Retina (tissue), 1 donor: ENCODE measurements at regions not wholly inside any gene's neighbourhood (a gene's known extent, or its start where the extent isn't known, plus 50 kb on each side); places are given as distances from the start of the nearest gene placed in this dataset.
A peak's percentile ranks its signal among the peaks of the same experiment; 100 is the strongest.

ENCODE experiments used
- DNase-seq: peaks from one replicate; pipeline ENCODE4 v3.0.0-alpha.2; 2016

DNA sequence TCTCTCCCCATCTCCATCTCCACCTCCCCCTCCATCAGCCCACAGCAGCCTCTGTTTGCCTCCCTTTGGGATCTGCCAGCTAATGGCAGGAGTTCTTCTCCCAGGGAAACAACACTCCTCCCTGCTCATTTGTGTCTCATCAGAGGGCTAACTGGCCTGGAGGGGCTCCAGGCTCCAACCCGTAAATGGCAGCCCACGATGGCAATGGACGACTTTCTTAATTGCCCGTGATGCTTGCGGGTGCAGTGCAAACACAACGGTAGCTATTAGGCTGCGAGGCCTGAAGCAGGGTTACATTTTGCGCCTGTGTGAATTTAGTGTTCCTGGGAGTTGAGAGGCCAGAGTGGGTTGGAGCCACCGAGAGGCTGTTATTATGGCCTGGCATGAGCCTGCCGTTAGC, 285.1 kb downstream of the TNS1 start:
- no peak for DNase-seq

DNA sequence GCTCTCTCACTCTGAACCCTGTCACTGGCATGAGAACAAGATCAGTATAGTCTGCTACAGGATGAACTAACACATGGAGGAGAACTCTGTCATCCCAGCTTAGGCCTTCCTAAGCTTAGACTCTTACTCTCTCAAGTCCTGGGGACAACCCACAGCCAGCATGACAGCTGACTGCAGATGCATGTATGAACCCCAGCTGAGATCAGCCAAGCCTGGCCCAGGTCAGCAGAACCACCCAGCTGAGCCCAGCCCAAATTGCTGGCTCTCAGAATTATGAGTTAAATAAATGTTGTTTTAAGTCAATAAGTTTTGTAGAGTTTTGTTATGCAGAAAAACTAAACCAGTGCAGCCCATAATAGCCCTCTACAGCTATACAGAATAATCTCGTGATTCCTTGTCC, 287.3 kb downstream of the TNS1 start:
- no peak for DNase-seq

GRCh38 chr2:217714287-217714751, 288.5 kb downstream of the TNS1 start:
- DNase-seq = peak; percentile 62

DNA sequence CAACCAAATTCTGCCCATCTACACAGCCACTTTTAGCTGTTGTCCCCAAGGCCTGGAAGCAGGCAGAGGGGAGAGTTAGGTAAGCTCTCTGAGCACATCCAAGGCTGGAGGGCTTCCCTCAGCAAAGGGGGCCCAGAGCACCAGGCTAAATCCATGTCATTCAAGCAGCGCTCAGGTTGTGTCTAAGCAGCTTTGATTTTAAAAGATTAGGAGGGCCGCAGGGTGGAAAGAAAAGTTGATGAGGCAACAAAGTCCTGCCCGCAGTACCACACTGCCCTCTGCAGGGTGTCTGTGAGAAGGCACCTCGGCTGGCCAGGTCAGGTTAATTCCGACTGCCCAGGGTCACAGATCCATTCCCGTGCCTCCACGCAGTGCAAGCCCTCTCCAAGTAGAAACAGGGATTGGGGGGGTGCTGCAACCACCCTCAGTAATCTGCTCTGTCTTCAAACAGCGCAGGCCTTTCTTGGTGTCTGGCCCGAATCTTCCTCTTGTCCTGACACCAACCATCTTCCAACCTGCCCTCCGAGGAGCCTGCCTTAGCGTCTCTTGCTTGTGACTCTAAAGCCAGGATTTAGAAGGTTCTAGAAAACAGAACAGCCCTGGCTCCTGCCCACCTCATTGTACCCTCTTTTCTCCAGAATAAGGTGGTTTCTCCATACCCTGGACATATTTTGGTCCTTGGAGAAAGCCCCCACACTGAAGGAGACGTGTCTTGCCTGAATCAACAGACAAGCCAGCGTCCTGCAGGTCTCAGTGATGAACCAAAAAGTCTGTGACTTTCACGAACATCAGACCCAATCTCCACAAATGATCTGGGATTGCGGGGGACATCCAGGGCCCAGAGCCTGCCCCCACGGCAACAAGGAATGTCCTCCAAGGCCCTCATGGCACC, 289.2 kb downstream of the TNS1 start:
- DNase-seq = peak; percentile 93

- no peak for DNase-seq
These were observed 290.4 kb downstream of the TNS1 start for GRCh38 chr2:217712431-217712830.

- no peak for DNase-seq
These were observed 291.6 kb downstream of the TNS1 start for GRCh38 chr2:217711188-217711587.

DNA sequence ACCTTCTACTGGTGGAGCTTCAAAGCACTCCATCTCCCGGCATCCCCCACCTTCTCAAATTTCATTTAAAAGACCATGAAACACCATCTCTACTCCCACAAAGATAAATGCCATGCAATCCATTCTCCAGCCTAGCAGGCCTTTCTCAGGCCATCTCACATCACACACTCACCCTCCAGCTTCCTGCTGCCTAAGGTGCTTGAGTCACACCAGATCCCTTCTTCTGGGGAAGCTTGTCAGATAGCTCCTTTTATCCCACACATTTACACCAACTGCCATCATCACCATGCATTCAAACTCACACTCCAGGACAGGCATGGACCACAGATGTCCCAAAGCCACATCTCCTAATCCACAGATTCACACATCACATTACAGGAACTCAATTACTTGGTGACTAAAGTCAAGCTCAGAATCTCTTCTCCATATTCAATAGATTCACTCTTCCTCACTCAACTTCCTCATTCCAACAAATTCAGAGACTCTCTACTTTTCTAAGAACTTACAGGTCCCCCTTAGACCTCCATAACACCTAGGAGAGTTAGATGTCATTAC, 292.5 kb downstream of the TNS1 start:
- DNase-seq = no peak

DNA sequence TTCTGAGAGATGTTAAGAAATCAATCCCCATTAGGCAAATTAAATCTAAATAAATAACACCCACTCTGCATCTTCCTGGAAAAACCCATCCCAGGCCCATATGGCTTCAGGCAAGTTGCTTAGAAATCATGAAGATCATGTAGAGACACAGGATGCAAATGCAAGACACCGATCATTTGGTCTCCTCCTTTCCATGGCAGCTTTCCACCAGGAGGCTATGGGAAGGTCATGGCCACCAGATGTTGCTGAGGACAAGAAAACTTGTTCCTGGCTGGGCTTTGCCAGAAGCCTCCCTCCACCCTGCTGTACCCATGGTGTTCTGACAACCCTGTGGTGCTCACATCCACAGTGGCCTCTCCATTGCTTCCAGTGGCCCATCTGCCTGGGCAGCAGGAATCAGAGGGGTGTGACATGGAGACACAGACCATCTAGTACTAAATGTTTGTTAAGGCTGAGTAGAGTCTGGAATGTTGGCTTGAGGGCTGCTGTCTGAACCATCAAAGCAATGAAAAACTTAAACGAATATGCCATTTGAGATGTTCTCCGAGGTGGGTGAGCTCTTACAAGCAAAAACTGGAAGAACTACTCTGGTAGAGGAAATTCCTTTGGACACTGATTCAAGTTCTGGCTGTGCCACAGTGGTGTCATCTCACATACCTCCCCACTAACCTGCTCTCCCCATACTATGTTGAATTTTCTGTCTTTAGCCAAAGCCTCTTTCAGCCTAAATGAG, 293.2 kb downstream of the TNS1 start:
- DNase-seq = no peak

DNA sequence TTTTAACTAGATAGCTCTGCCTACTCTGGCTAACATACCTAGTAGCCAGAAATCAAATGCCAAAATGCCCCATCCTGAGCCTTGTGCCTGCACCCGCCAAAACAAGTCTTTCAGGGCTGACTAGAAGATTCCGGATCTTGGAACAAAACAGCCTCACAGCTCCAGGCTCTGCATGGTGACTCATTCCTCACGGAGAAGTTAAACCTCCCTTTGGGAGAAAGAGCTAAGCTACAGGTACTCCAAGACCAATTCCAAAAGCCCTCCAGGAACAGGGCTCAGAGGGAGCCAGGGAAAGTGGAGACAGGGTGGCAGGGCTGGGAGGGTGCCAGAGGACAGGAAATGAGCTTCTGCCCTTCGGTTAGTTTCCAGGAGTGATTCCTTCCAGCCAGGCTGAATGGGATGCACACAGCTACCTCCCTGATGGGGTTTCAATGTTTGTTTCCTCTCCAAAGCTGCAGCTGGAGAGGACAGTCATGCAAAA, 295.6 kb downstream of the TNS1 start:
- DNase-seq = no peak

GRCh38 chr2:217706513-217706912, 296.3 kb downstream of the TNS1 start:
- no peak for DNase-seq

- DNase-seq = no peak
These were observed 296.7 kb downstream of the TNS1 start for GRCh38 chr2:217706095-217706494.

- DNase-seq = no peak
These were observed 297.3 kb downstream of the TNS1 start for GRCh38 chr2:217705461-217705860.

DNA sequence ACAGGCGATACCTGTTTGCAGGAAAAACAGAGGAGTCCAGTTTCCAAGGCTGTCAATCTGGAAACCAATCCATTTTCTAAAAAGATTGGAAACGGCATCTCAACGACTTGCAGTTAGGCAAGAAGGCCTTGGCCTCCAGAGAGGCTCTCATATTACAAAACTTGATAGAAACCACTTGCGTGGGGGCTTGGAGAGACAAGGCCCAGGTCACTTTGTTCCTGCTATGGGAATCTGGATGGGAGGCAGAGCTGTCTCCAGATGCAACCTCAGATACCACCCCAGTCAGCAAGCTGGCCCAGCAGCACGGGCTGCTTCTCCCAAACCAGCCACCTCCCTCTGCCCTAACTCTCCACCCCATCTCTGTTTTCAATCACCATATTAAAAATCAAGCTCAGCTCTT, 298.8 kb downstream of the TNS1 start:
- no peak for DNase-seq

GRCh38 chr2:217703102-217703501, 299.7 kb downstream of the TNS1 start:
- DNase-seq = no peak

- DNase-seq = no peak
These were observed 301.2 kb downstream of the TNS1 start for GRCh38 chr2:217701622-217702021.

GRCh38 chr2:217698691-217699090, 304.1 kb downstream of the TNS1 start:
- DNase-seq = no peak

- no peak for DNase-seq
These were observed 307.7 kb downstream of the TNS1 start for GRCh38 chr2:217695033-217695520.

GRCh38 chr2:217694291-217694690, 308.5 kb downstream of the TNS1 start:
- DNase-seq = no peak

GRCh38 chr2:217693363-217693762, 309.4 kb downstream of the TNS1 start:
- no peak for DNase-seq

GRCh38 chr2:217691920-217692666, 310.7 kb downstream of the TNS1 start:
- no peak for DNase-seq

DNA sequence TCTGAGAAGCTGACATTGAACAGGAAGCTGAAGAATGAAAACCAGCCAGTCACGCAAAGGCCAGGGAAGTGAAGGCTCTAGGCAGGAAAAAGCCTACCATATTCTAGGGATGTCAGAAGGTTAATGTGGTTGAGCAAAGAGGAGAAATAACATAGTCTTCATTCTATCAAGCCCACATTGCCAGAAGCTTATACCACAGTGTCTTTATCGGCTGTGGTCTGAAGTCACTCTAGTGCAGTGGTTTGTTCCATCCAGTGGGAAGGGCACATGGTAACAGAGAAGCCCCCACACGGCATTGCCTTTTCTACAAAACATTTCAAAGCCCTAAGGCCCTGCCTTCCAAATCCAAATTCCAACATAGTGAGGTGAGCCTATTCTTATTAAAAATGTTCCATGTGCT, 311.3 kb downstream of the TNS1 start:
- no peak for DNase-seq

DNA sequence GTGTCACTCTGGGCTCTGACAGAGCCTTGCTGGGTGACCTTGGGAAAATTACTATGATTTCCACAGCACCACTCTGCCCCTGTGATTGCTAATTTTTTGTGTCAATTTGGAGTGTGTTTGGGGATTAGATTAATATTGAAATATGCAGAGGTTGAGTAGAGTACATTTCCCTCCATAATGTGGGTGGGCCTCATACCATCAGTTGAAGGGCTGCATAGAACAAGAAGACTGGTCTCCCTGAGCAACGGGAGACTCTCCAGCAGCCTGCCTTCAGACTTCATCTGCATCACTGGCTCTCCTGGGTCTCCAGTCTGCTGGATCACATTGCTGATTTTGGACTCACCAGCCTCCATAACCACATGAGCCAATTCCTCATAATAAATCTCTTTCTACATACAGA, 313.7 kb downstream of the TNS1 start:
- DNase-seq = no peak

DNA sequence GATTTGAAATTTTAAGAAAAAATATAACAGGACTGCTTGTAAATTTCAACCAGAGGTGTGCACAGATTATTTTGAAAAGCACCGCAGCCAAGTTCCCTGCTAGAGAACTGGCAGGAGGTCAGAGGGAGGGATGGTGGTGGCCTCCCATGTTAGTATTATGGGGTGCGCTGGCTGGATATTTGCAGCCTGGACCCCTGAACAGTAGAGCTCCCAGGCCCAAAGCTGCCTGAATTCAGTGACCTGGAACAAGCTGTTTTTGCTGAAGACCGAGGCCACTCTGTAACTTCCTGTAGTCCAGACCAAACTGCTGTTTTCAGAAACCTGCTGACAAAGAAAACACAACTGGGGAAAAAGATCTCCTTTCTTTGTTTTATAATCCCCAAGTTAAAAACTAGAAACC, 314.3 kb downstream of the TNS1 start:
- no peak for DNase-seq
